DND-41 (cell line): ENCODE measurements at regions not wholly inside any gene's neighbourhood (a gene's known extent, or its start where the extent isn't known, plus 50 kb on each side); places are given as distances from the start of the nearest gene placed in this dataset.

ENCODE experiments used
- ATAC-seq: fragments of 200-7000 bp; cut with Tn5 transposase; 3 replicates; pipeline ENCODE4 v1.9.1; 2021; ENCODE audit warnings: low read depth; ENCODE audit not compliant: insufficient read depth
- DNase-seq: peaks from one replicate; pipeline ENCODE4 v3.0.0-alpha.2; 2020
- H2AFZ ChIP-seq: 2 replicates; pipeline ENCODE4 v1.6.0; 2012; ENCODE audit warnings: low read depth, low read length
- H3K27ac ChIP-seq: 2 replicates; pipeline ENCODE4 v1.5.1; 2012; ENCODE audit warnings: low read length, inconsistent platforms
- H3K27me3 ChIP-seq: fragments of 200-600 bp; sonication (generic); 2 replicates; pipeline ENCODE4 v1.6.0; 2012; ENCODE audit warnings: low read length, mild to moderate bottlenecking, inconsistent platforms; ENCODE audit not compliant: insufficient read depth, poor library complexity
- H3K36me3 ChIP-seq: 2 replicates; pipeline ENCODE4 v1.5.1; 2012; ENCODE audit warnings: low read length, inconsistent platforms; ENCODE audit not compliant: insufficient read depth
- H3K4me1 ChIP-seq: 2 replicates; pipeline ENCODE4 v1.5.1; 2012; ENCODE audit warnings: mild to moderate bottlenecking, low read length; ENCODE audit not compliant: insufficient read depth
- H3K4me2 ChIP-seq: 2 replicates; pipeline ENCODE4 v1.6.0; 2012; ENCODE audit warnings: mild to moderate bottlenecking, moderate library complexity, low read length, inconsistent platforms; ENCODE audit not compliant: insufficient read depth
- H3K4me3 ChIP-seq, 2 experiments: fragments of 200-600 bp in 1 of 2; shearing (Covaris generic) in 1 of 2; 2 replicates each; pipeline ENCODE4 v1.5.1; 2012 to 2016; ENCODE audit warnings: inconsistent platforms in 2 of 2, low read length in 2 of 2, mild to moderate bottlenecking in 2 of 2, low read depth in 1 of 2, moderate library complexity in 1 of 2
- H3K79me2 ChIP-seq: 2 replicates; pipeline ENCODE4 v1.6.0; 2012; ENCODE audit warnings: low read length, inconsistent platforms; ENCODE audit not compliant: insufficient read depth
- H3K9ac ChIP-seq: 2 replicates; pipeline ENCODE4 v1.6.0; 2012; ENCODE audit warnings: low read depth, mild to moderate bottlenecking, inconsistent platforms, low read length, moderate library complexity
- H3K9me3 ChIP-seq: 2 replicates; pipeline ENCODE4 v1.5.1; 2012; ENCODE audit warnings: low read length, moderate library complexity, mild to moderate bottlenecking, inconsistent platforms; ENCODE audit not compliant: insufficient read depth, severe bottlenecking
- H4K20me1 ChIP-seq: 2 replicates; pipeline ENCODE4 v1.6.0; 2012; ENCODE audit warnings: low read length; ENCODE audit not compliant: insufficient read depth
- CTCF ChIP-seq: IDR thresholded peaks from 2 replicates; pipeline ENCODE4 v1.5.1; 2012; ENCODE audit warnings: borderline replicate concordance, low read length, moderate library complexity, mild to moderate bottlenecking; ENCODE audit not compliant: poor library complexity, severe bottlenecking; ENCODE audit errors: extremely low read depth
- EZH2 ChIP-seq: IDR thresholded peaks from 3 replicates; pipeline ENCODE4 v1.6.1; 2012; ENCODE audit warnings: borderline replicate concordance, low read depth, mild to moderate bottlenecking, moderate library complexity, low read length, inconsistent platforms; ENCODE audit not compliant: severe bottlenecking

GRCh38 chr14:94827711-94828447, 58.0 kb upstream of the GSC start:
- no peaks in the 10 kb centered on the region for H3K27me3 ChIP-seq
- H4K20me1 ChIP-seq: no peaks in the 10 kb centered on the region
- TF ChIP-seq CTCF: no peak
- no peak for TF ChIP-seq EZH2
- no peak overlapping the region for H2AFZ ChIP-seq
- no peaks in the 10 kb centered on the region for H3K36me3 ChIP-seq
- no peak for ATAC-seq
- no peaks in the 10 kb centered on the region for H3K79me2 ChIP-seq
- no peak overlapping the region for H3K9ac ChIP-seq
- no peaks in the 10 kb centered on the region for H3K4me1 ChIP-seq
- no peak overlapping the region for H3K27ac ChIP-seq
- DNase-seq: no peak
- no peaks in the 10 kb centered on the region for H3K9me3 ChIP-seq
- H3K4me3 ChIP-seq: no peak overlapping the region
- no peak overlapping the region for H3K4me2 ChIP-seq

- DNase-seq (no peak), ATAC-seq (no peak)
- no peaks in the 10 kb centered on the region for H3K27me3 ChIP-seq
- H3K79me2 ChIP-seq: no peaks in the 10 kb centered on the region
- no peak overlapping the region for H2AFZ ChIP-seq
- H3K36me3 ChIP-seq: no peaks in the 10 kb centered on the region
- H3K4me3 ChIP-seq: no peak overlapping the region
- no peak overlapping the region for H3K9ac ChIP-seq
- H3K4me1 ChIP-seq: no peaks in the 10 kb centered on the region
- no peak for TF ChIP-seq EZH2
- no peak for TF ChIP-seq CTCF
- no peaks in the 10 kb centered on the region for H3K9me3 ChIP-seq
- H3K4me2 ChIP-seq: no peak overlapping the region
- no peak overlapping the region for H3K27ac ChIP-seq
- no peaks in the 10 kb centered on the region for H4K20me1 ChIP-seq
Measured at GRCh38 chr14:94826774-94827173, 56.9 kb upstream of the GSC start.

GRCh38 chr14:94823556-94824341, 53.8 kb upstream of the GSC start:
- H3K4me3 ChIP-seq: no peak overlapping the region
- no peak overlapping the region for H3K4me2 ChIP-seq
- no peaks in the 10 kb centered on the region for H3K27me3 ChIP-seq
- no peaks in the 10 kb centered on the region for H3K4me1 ChIP-seq
- no peak overlapping the region for H3K27ac ChIP-seq
- TF ChIP-seq CTCF: no peak
- no peak for TF ChIP-seq EZH2
- no peaks in the 10 kb centered on the region for H3K36me3 ChIP-seq
- DNase-seq (peak; percentile 55), ATAC-seq (peak; percentile 83)
- no peaks in the 10 kb centered on the region for H4K20me1 ChIP-seq
- peaks cover 7% of the 10 kb centered on the region for H3K9me3 ChIP-seq
- H3K9ac ChIP-seq: no peak overlapping the region
- H2AFZ ChIP-seq: no peak overlapping the region
- H3K79me2 ChIP-seq: no peaks in the 10 kb centered on the region
